ENCODE measurements at regions not wholly inside any gene's neighbourhood (a gene's known extent, or its start where the extent isn't known, plus 50 kb on each side); places are given as distances from the start of the nearest gene placed in this dataset.

DNA sequence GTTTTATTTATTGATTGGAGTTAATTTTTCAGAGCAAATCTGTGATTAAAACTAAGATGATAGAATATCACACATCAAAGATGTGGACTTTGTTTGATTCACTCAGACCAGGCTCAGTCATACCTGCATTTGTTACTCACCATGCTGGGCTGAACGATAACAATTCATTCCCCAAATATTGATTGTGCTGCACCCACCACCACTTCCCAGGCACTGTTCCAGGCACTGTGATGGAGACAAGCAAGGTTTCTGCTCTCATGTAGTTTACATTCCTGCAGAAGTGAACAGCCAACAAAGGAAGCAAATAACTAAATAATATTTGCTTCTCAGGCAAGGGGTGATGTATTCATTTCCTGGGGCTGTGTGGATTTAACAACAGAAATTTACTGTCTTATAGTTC is 428.3 kb downstream of the DNAH5 start:
- H2AFZ ChIP-seq (ENCODE audit: low read length) = no peak overlapping the region
- no peak overlapping the region for H2BK12ac ChIP-seq (ENCODE audit: low read depth, low read length)
- H4K8ac ChIP-seq (ENCODE audit: extremely low read depth, insufficient read depth, low read length) = no peak overlapping the region
- H3K79me2 ChIP-seq (ENCODE audit: control insufficient read depth in 1 of 2, insufficient read depth in 2 of 2, low read length in 2 of 2) = no peaks in the 10 kb centered on the region
- POLR2A ChIA-PET (ENCODE audit: partially characterized antibody) = no interaction called here
- H3K79me1 ChIP-seq (ENCODE audit: low read depth, low read length) = no peaks in the 10 kb centered on the region
- no peak overlapping the region for H2BK5ac ChIP-seq (ENCODE audit: low read depth, low read length)
- H3K23ac ChIP-seq (ENCODE audit: insufficient read length) = no peak overlapping the region
- no peaks in the 10 kb centered on the region for H3K9me3 ChIP-seq (ENCODE audit: insufficient read depth in 2 of 2, low read depth in 1 of 2, low read length in 1 of 2)
- H3K23me2 ChIP-seq (ENCODE audit: low read depth, low read length) = no peaks in the 10 kb centered on the region; the same call in 1 of the 2 replicates
- no peak overlapping the region for H2BK15ac ChIP-seq (ENCODE audit: low read length)
- no peaks in the 10 kb centered on the region for H4K20me1 ChIP-seq (replicated peaks in 1 of 2; ENCODE audit: control insufficient read depth in 1 of 2, insufficient read depth in 2 of 2, low read length in 2 of 2)
- H3K27me3 ChIP-seq (replicated peaks in 1 of 4; ENCODE audit: control insufficient read depth in 3 of 4, extremely low read depth in 1 of 4, insufficient read depth in 3 of 4, low read length in 3 of 4) = no peaks in the 10 kb centered on the region
- no peak for DNase-seq (ENCODE audit: low read depth in 1 of 2, low spot score in 2 of 2)
- H3K14ac ChIP-seq (ENCODE audit: insufficient read length) = no peak overlapping the region
- CTCF ChIA-PET (ENCODE audit: partially characterized antibody) = no interaction called here
- no peaks in the 10 kb centered on the region for H3K4me1 ChIP-seq (replicated peaks in 1 of 4; ENCODE audit: control insufficient read depth in 3 of 4, insufficient read depth in 4 of 4, low read length in 3 of 4)
- H3K4ac ChIP-seq (replicated peaks; ENCODE audit: insufficient read length, low read depth, low read length) = no peak overlapping the region
- H3K4me3 ChIP-seq (ENCODE audit: extremely low read depth in 1 of 4, insufficient read depth in 2 of 4, low read depth in 3 of 4, low read length in 4 of 4) = no peak overlapping the region
- WGBS, 2 experiments (ENCODE audit: extremely low coverage in 1 of 2, insufficient coverage in 1 of 2, insufficient read length in 1 of 2, insufficient replicate concordance in 2 of 2, low coverage in 1 of 2, low lambda C conversion rate in 2 of 2, missing lambda C conversion rate in 1 of 2) = 86% methylated on average over 1 of the region's 1 CpG; no CpG with 5 or more reads in 1 of the 2 experiments
- no peak overlapping the region for H3K27ac ChIP-seq (ENCODE audit: low read depth, low read length)
- H2BK120ac ChIP-seq (replicated peaks; ENCODE audit: low read depth, low read length) = no peak overlapping the region
- H4K91ac ChIP-seq (replicated peaks; ENCODE audit: insufficient read length, low read length) = no peak overlapping the region
- H2AK5ac ChIP-seq (ENCODE audit: low read depth, low read length) = no peak overlapping the region
- no peak overlapping the region for H3K56ac ChIP-seq (replicated peaks; ENCODE audit: insufficient read length, low read depth, low read length)
- no peak overlapping the region for H3K4me2 ChIP-seq (ENCODE audit: insufficient read depth in 1 of 2, low read depth in 2 of 2, low read length in 2 of 2)
- TF ChIP-seq CTBP2 (IDR thresholded peaks at IDR 0.05; ENCODE audit: borderline replicate concordance, insufficient read depth, insufficient read length, low read length) (no peak), KDM1A (IDR thresholded peaks at IDR 0.05; ENCODE audit: borderline replicate concordance, low read length) (no peak), RNF2 (IDR thresholded peaks at IDR 0.05; ENCODE audit: borderline replicate concordance, low read depth, low read length, missing control alignments, poor library complexity, severe bottlenecking) (no peak), RFX5 (IDR thresholded peaks at IDR 0.05; ENCODE audit: borderline replicate concordance, low read depth, low read length) (no peak), SP4 (IDR thresholded peaks at IDR 0.05; ENCODE audit: low read length) (no peak)
- TF ChIP-seq, protein P1, sequence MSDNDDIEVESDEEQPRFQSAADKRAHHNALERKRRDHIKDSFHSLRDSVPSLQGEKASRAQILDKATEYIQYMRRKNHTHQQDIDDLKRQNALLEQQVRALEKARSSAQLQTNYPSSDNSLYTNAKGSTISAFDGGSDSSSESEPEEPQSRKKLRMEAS (IDR thresholded peaks at IDR 0.05) = no peak
- TF ChIP-seq, protein P2, sequence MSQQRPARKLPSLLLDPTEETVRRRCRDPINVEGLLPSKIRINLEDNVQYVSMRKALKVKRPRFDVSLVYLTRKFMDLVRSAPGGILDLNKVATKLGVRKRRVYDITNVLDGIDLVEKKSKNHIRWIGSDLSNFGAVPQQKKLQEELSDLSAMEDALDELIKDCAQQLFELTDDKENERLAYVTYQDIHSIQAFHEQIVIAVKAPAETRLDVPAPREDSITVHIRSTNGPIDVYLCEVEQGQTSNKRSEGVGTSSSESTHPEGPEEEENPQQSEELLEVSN (IDR thresholded peaks at IDR 0.05) = no peak
- H3K18ac ChIP-seq (ENCODE audit: extremely low read depth, low read length) = no peak overlapping the region
- H3K36me3 ChIP-seq (ENCODE audit: control insufficient read depth in 2 of 4, insufficient read depth in 4 of 4, low read length in 3 of 4) = no peaks in the 10 kb centered on the region
- H4K5ac ChIP-seq (ENCODE audit: insufficient read length, low read depth, low read length) = no peak overlapping the region
- no peak overlapping the region for H3K9ac ChIP-seq (replicated peaks in 1 of 4; ENCODE audit: extremely low read depth in 1 of 4, low read depth in 3 of 4, low read length in 3 of 4)
- H2BK20ac ChIP-seq (ENCODE audit: low read length) = no peak overlapping the region
- FAIRE-seq = no peak

Measured in H1 (cell line).